ENCODE measurements at regions not wholly inside any gene's neighbourhood (a gene's known extent, or its start where the extent isn't known, plus 50 kb on each side); places are given as distances from the start of the nearest gene placed in this dataset.

DNA sequence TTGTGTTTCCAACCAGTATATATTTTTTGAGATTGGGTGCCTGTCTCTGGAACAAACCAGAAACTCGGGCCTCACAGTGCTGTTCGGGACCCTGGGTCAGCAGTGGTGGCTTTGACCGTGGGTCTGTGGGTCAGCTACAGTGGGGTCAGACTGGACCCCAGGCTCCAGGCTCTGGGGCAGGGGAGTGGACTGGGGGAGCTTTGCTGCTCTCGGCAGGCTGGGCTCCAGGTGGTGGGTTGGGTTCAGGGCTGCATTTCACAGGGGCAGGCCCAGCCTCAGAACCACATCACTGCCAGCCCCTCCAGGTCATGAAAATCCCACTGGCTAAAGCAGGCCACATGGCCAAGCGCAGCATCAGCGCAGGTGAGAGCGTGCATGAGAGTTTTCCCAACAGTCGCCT is 1279.3 kb downstream of the BRD1 start:
- DNase-seq: no peak

DNA sequence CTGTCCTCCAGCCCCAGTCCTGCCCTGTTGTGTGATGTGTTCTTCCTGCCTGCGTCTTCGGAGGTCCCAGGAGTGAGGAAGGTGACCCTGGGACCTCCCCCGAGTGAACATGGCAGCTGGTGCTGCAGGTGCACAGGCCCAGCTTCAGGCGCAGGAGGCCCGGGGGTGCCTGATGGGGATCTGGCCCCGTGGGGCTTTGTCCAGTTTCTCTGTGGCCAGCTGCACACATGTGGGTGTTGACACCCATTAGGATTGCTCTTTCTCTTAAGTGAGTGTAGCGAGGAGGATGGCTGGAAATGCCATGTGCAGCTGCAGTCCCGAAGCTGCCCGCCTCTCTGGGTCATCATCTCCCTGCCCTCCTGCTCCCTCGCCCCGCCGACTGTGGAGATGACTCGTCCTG is 1279.7 kb downstream of the BRD1 start:
- no peak for DNase-seq

DNA sequence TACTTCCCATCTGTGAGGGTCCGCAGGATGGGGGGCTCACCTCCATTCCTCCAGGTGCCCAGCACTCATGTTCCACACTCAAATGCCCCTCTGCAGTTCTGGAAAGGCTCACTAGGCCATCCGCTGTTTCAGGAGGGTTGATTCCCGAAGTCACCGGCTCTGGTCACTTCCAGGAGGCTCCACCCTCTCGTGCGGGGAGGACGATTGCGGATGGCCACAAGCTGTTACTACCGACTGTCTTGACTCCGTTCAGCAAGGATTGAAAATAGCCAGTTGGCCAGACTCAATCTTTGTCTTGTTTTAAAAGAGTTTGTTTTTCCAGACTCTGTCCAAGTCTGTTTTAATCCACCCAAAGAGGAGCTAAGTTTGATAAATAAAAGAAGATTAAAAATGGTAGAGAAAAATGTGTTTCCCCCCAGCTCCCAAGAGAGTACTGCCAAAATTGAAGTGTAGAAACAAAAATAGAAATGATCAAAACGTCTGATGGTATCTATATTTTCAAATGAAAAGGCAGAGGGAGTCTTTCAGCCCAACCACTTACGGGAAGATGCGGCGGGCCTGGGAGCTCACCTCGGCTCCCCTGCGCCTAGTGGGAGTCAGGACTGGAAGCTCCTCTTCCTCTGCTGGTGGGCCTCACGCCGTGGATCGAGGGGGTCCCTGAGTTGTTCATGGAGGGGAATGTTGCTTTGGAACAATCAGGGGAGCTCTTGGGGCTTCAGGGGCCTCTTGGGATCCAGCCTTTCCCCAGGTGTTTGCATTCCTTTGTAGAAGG is 1280.8 kb downstream of the BRD1 start:
- DNase-seq: no peak

DNA sequence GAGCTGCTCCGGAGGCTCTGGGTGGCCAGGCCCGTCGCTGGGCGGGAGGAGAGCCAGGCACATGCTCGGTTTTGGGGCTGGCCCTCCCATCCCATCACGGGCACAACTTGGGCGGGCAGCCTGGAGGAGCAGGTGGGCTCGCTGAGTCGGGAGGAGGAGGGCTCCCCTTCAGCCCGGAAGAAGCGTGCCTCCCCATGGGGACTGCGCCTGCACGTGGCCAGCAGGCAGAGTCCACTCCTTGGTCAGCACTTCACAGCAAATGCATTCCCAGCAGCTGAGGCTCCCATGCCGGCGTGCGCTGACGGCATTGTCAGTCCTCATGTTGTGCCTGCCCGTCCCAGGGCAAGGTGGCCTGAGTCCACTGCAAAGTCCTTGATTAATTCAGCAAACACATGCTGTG is 1281.7 kb downstream of the BRD1 start:
- DNase-seq: no peak

DNA sequence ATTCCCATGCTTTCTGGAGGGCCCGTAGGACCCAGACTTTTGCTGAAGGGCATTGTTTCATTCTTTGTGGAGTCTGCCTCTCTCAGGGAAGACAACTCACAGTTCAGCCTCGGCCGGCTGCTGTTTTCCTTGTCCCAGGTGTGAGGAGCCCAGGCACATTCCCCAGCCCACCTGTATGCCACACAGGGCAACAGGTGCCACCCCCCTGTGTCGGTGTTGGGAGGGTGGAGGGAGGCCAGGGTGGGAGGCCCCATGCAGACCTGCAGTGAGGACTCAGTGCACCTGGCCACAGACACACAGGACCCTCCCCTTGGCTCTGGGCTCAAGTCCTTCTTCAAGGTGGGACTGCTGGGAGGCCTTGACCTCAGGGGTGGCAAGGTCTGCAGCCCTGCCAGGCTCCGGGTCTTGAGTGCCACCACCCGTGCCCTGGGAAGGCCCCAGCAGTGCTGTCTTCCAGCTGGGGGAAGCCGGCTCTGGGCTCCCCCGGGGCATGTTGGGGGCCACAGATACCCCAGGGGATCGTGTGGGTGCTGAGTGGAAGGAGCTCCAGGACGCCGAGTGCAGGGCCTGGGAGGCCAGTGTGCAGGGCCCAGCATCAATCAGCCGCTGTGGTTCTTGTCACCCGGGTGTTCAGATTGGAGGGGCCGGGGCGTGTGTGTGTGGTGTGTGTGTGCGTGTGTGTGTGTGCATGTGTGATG is 1286.1 kb downstream of the BRD1 start:
- no peak for DNase-seq

DNA sequence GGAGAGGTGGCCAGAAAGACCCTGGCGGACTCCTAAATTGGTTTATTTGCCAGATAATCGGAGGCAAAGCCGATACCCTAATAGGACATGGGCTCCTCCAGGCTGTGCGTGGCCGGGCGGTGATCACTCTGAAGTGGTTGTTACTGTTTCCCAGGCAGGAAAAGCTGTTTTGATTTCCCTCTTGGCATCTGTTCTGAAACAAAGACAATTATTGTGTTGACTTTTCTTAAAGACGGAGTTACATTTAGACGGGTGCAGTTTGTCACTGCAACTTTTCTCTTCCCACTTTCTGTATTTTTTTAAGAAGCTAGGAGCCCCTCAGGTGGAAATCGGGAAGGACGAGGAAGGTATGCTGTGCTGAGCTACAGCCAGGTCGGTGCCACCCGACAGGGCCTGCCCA is 1288.4 kb downstream of the BRD1 start:
- DNase-seq: no peak

DNA sequence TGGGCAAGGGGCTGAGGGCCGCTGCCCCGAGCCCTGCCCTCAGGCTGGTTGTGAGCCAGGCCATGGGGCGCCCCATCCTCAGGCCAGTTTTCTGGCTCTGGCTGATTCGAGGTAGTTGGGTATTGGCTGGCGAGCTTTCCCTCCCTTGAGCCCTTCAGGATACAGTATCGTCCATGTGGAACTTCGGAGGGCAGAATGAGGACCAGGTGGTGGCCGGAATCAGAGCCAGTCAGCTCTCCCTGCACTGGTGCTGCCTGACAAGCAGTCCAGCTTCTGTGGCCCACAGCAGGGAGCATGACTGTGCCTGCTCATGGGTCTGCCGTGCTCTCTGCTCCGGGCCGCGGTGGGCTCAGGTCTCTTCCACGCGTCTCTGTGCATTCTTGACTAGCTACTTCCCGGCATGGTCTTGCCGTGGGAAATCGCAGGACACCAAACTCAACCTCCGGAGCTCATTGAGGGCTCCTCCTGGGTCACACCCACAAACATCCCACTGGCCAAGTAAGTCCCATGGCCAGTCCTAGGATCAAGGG is 1289.3 kb downstream of the BRD1 start:
- no peak for DNase-seq

DNA sequence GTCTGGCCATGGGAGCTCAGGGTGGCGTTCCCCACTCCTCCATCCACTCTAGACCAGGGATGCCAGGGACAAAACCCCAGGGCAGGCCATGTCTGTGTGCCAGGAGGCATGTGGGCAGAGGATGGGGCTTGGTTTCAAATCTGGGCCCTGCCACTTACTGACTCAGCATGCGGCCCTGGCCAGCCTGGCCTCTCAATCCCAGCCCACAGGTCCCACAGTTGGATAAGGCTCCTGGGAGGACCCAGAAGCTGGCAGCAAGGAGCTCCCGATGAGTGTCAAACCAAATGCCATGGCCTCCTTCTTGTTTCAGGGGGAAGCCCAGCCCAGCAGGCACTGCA is 1290.4 kb downstream of the BRD1 start:
- DNase-seq: no peak

DNA sequence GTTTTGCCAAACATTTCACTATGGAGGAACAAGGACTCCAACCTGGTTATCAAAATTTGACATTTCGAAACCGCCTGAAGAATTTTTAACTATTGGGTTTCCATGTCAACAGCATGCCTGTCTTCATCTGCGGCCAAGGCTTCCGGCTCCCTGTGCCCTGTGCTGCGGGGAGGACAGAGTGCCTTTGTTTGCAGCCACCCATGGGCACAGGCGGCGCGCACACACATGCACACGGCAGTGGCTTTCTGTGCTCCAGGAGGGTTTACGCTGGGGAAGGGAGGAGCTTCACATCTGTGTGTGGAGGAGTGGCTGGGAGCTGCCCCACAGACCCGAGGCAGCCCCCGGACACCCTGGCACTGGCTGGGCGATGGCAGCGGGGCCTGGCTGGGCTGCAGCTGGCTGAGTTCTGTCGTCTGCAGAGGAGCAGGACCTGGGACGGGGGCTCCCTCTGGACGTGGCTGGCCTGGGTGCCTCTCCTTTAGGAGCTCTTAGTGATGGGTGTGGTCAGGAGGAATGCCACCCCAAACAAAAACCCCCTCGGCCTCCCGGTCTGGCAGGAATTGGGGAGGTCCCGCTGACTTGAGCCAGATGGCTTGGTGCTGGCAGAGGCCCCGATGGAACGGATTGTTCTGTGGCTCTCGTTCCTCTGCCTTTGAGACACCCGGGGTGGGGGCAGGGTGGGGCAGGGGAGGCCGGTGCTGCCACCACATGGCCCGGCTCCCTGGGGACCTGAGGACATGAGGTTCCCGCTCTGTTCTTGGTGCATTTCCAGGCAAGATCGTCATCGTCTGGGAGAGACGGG is 1290.9 kb downstream of the BRD1 start:
- no peak for DNase-seq

DNA sequence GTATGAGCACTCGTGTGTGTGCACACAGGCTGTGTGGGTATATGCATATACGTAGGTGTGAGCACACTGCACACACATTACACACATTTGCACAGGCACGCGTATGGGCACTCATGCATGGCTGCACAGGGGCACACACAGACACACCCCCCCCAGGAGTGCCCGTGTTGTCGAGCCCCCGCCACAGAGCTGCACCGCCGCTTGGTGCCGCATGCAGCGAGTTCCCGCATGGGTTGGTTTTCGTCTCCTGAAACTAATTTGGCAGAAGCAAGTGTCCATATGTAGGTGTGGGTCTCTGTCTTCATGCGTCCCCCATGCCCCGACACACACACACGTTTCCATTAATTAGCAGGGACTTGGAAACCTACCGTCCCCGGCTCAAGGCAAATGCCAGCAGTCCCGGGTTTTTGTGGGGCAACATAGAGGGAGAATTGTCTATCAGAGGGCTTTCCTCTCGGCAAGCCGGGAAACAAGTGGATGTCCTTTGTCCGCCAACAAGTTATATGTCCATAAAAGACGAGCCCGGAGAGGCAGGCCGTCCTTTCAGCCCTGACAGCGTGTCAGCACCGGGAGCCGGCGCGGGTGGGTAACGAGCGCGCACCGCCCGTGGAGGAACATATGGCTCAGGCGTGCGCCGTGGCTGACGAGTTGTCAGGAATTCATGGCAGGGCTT is 1291.7 kb downstream of the BRD1 start:
- no peak for DNase-seq

DNA sequence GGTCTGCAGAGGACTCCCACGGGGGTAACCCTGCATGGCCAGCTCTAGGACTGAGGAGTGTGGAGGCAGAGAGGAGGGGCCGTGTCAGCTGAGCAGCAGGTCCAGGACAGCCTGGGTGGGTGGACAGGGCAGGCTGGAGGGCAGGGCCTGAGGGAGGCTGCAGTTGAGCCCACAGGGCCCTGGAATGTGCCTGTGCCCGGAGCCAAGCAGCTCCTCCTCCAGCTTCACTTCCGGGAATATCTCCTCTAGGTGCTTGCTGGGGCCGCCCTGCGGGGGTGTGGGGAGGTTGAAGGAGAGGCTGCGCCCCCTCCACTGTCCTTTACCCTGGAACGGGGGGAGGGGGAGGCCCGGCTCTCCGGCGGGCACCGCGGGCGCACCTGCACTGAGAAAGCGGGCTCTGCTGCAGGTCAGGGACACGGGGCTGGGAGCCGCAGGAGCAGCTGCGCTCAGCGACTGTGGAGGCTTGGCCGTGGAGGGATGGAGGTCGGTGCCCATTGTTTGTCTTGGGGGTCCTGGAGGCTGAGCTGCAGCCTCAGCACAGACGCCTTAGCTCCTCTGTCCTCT is 1293.2 kb downstream of the BRD1 start:
- DNase-seq: no peak

DNA sequence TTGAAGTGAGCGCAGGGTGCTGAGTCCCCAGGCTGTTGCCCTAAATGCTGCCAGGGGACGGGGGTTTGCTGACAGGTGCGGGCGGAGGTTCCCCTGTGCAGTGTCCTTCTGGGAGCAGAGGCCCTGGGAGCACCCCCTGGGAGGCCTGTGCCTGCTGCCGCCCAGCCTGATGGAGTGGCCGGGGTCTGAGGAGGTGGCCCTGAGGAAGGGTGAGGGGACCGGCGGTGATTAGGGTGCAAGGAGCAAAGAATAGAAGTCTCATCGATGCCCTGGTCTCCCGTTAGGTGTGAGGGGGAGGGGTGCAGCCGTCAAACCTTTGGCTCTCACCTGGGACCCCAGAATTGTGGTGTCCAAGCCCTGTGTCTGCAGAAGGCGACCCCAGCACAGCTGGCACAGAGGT is 1294.7 kb downstream of the BRD1 start:
- DNase-seq: no peak

DNA sequence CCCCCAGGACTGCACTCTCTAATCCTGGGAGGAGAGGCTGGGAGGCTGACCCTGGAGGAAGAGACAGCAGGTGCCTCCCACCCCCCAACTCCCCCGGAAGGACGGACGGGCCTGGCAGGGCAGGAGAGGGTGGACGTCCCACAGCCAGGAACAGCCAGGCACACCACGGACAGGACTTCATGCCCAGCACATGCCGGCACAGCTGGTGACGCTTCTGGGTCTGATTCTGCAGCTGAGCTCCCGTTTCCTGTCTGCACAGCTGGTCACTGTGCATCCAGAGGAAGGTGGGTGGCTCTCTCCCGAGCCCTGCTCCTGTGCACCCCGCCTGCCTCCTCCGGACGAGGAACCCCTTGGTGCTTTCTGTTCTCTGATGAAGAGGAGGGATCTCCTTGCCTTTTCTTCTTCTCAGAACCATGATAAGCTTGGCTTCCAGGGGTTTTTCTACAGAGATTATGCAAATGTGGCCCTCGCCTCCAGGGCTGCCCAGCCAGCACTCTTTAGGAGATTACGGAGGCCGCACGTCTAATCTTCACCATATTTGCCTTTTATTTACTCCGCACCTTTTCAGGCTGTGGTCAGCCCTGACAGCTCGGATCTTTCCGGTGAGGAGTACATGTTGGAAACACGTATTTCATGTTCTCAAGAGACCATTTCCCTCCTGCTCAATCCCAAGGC is 1295.8 kb downstream of the BRD1 start:
- DNase-seq: no peak

DNA sequence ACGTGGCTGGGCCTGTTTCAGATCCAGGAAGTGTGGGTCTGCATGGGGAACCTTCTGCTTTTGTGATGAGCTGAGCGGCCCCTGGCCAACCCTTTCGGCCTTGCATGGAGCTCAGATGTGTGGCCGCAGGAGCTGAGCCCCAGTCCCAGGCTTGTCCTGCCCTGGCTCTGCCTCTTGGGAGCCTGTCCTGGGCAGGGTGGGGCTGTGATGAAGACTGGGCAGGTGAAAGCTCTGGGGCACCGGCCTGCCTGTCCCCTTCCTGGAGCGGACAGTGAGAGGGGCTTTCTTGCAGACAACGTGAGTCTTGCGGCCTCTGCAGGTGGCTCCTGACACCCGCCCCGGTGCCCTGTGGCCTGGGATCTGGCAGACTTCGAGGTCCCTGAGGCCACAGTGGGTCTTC is 1296.6 kb downstream of the BRD1 start:
- no peak for DNase-seq

DNA sequence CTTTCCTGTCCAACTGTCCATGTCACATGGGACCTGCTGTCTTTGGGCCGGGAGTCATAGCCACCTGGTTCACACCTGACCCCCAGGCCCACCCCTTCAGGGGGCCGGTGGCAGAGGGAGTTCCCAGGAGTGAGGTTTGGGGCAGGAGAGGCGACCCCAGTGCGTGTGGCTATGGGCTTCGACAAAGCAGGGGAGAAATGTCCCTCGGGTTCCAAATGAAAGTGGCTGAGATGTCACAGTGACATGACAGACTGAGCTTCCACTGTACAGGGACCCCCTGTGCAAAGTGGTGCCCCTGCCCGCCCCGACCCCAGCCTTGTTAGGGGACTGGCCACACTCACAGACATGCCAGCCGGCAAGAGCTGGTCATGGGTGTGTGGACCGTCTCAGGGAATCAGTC is 1297.0 kb downstream of the BRD1 start:
- DNase-seq: no peak

DNA sequence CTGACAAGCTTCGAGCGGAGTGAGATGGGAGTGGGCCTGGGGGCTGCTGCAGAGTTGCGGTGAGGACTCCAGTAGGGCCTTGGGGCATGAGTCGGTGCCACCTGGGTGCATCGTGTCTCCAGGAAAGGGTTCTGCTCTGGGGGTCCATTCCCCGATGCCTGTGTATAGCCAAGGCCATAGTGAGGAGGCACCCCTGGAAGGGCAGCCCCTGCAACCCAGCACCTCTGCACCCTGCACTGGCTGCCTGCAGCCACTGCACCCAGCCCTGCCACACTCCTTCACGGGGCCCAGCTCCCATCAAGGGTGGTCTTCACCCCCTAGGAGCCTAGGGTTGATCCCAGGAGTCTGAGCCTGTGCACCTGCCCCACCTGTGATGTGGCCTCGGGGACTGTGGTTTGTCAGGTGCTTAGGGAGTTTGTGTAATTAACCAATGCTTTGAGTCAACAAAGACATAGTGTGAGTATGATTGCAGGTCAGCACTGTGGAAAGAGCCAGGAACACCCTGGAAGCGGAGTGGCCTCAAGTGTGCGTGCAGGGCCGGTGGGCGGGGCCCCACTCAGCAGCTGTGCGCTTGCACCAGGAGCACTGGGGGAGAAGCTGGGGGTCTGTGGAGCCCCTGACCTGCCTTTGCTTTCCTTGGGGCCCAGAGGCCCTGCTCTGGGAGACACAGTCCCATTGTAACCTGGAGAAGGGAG is 1299.3 kb downstream of the BRD1 start:
- DNase-seq: no peak

DNA sequence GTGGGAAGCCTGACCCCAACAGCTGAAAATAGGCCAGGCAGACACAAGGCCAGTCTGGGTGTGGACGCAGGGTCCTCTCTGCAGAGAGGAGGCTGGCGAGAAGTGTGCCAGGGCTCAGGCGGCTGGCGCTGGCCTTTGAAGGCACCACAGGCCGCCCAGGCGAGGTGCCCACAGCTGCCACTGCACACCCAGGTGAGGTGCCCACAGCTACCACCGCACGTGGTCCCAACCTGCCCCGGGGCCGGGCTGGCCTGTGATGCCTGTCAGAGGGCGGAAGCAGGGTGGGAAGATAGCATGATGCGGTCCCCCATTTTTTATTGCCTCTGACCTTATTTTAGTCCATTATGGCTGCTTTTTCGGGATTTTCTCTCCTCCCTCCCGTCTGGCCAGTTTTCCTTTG is 1303.9 kb downstream of the BRD1 start:
- no peak for DNase-seq

DNA sequence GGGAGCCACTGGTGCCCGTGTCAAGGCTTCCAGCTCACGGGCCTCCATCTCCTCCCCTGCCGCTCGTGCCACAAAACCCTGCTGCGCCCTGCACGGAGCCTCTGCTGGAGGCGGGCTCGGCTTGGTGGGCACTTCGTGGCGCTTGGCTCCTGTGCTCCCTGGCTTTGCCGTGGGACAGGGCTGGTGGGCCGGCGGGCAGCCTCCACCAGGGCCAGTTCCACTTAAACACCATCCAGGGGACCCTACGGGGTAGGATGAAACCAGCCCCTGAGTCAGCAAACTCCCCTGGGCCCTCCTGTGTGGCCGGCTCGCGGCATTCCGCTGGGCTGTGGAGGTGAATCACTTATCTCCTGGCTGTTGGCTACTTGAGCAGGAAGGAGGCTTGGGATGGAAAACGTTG is 1304.6 kb downstream of the BRD1 start:
- DNase-seq: no peak

DNA sequence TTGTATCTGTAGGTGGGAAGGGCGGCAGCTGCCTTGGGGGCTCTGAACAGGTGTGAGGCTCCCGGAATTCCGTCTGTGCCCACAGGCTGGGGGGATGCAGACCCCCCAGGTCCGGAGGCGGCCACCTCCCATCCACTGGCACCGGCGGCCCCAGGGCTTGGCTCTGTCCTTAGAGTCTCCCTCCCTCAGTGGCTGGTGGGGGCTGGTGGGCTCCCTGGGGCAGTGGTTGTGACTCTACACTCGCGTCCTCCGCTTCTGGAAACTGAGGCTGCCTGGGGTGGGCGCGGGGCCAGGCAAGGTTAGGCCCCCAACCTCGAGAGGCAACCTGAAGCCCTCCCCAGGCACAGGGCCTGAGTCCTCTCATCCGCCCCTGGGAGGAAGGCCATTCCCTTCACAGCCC is 1305.4 kb downstream of the BRD1 start:
- DNase-seq: no peak

DNA sequence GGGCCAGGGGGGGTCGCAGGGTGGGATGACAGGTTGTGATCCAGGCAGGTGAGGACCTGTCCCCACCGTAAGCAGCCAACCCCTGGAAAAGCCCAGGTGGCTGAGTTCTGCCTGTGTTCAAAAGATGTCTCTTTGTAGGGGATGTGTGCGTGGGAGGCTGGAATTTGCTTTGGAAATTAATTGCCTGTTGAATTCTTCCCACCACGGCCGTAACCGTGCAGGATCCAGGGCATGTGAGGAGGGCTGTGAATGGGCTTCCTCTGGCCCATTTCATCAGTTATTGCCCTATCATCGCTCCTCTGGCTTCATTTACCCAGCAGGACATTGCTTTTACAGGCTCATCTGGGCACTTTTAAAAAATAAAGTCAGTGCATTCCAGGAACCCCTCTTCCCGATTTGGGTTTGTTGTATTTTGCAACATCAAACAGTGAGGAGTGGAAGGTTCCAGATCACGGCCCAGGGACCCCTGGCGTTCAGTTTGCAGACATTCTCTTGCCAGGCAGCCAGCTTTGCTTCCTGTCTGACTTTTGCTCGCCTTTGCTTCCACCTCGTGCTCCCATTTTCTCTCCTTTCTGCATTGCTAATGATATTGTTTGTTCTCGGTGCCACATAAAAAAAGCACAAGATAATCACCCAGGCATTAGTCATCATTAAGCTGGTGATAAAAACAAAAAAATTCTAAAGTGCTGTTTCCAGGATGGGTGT is 1306.6 kb downstream of the BRD1 start:
- DNase-seq: no peak

DNA sequence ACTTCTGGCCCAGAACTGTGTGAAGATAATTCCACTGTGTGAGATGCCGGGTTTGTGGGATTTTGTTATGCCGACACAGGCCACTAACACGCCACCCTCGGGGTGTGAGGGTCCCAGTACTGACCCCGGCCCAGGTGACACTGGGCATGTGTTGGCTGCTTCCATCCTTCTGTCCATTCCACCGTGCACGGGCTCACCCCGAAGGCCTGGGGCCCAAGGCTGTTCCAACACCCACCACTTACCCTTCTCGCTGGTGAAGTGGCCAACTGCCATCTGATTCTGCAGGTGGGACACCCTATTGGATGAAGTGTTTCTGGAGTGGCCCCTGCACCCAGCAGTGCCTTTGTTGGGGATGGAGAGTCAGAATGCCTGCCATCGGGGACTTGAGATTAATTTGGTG is 1307.5 kb downstream of the BRD1 start:
- DNase-seq: no peak

Measured in activated CD4-positive, alpha-beta T cell treated with anti-CD3 and anti-CD28 coated beads for 1 hour (primary cell).